Activated CD4-positive, CD25-positive, alpha-beta regulatory T cell treated with anti-CD3 and anti-CD28 coated beads, Interleukin-2, amount 50 U/mL, for 24 hours (primary cell): ENCODE measurements at regions not wholly inside any gene's neighbourhood (a gene's known extent, or its start where the extent isn't known, plus 50 kb on each side); places are given as distances from the start of the nearest gene placed in this dataset.
"Not testable (repeated sequence)": the region's sequence is repeated elsewhere in the genome, so short reads cannot be mapped to it uniquely, and the experiment has no call there.

Experiments
- ATAC-seq, 2 donors: fragments of 150-1000 bp; cut with Tn5 transposase; one replicate each; pipeline ENCODE4 v1.10.0; 2021; ENCODE audit warnings: mild to moderate bottlenecking in 1 of 2, moderate library complexity in 1 of 2

DNA sequence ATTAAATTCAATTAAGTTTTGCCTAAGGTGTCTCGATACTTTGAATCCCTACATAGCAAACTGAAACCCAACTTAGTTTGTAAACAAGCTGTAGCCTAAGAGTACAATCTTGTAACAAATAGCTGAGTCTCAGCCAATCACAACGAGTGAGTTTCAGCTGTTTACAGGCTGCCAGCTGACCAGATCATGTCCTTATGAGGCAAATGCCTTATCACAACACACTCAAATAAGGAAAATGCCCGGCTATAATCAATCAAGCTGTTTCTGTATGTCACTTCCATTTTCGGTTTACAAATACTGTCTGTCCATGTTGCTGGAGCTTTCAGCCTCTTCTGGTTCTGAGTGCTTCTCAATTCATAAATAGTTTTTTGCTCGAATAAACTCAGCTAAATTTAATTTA, 943.8 kb downstream of the SLC16A7 start:
- ATAC-seq: no peak

DNA sequence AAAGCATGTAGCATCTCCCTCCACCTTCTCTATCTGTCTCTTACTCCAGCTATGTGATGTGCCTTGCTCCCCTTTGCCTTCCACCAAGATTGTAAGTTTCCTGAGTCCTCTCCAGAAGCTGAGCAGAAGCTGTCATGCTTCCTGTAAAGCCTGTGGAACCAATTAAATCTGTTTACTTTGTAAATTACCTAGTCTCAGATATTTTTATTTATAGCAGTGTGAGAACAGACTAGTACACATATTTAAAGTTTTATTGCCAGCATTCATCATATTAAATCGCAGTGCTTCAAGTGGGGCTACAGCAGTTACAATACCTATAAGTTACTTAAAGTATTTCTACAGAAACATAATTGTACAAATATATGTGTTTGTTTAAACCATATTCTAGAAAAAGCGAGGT, 973.1 kb downstream of the SLC16A7 start:
- no peak for ATAC-seq

- ATAC-seq: no peak
These were observed 981.8 kb downstream of the SLC16A7 start for GRCh38 chr12:60577607-60578006.

DNA sequence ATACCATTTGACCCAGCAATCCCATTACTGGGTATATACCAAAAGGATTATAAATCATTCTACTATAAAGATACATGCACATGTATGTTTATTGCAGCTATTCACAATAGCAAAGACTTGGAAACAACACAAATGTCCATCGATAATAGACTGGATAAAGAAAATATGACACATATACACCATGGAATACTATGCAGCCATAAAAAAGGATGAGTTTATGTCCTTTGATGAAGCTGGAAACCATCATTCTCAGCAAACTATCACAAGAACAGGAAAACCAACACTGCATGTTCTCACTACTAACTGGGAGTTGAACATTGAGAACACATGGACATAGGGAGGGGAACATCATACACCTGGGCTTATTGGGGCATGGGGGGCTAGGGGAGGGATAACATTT, 991.8 kb downstream of the SLC16A7 start:
- not testable (repeated sequence) for ATAC-seq

- no peak for ATAC-seq
These were observed 998.3 kb downstream of the SLC16A7 start for GRCh38 chr12:60594035-60594711.

DNA sequence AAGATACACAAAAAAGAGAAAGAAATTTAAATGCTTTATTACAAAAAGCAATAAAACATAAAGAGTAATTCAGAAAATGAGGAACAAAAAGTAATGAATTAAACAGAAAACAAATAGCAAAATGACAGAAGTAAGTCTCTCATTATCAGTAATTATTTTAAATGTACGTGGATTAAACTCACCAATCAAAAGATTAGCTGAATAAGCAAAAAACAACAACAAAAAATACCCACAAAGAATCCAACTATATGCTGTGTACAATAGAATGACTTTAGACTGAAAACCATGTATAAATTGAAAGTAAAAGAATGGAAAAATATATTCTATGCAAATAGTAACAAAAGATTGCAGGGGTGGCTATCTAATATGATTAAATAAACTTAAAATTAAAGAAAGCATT, 1006.8 kb downstream of the SLC16A7 start:
- ATAC-seq: no peak

DNA sequence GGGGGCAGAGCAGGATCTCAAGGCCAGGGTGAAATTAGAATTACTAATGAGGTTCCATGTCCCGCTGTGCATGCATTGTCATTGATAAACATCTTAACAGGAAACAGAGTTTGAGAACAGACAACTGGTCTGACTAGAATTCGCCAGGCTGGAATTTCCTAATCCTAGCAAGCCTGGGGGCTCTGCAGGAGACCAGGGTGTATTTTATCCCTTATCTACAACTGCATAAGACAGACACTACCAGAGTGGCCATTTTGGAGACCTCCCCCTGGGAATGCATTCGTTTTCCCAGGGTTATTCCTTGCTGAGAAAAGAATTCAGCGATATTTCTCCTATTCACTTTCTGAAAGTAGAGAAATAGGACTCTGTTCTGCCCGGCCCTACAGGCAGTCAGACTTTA, 1007.6 kb downstream of the SLC16A7 start:
- not testable (repeated sequence) for ATAC-seq

DNA sequence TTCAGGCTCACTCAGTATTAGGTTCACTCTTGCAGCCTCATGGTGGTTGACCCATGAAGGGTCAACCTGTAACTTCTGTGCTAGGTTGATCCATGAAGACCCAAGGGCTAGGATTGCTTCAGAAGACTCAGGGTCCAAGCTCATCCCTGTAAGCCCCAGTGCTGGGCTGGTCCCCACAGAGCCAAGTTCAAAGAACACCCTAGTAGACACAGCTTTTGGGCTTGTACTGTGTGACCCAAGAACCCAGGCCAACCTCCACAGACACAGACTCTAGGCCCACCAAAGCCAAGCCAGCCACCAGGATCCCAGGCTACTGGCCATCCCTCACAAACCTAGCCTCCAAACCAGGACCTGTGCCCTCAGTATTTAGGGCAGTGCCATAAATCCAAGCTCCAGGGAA, 1020.6 kb downstream of the SLC16A7 start:
- ATAC-seq: no peak

GRCh38 chr12:60630796-60631195, 1035.0 kb downstream of the SLC16A7 start:
- no peak for ATAC-seq

- ATAC-seq: no peak
These were observed 1048.2 kb downstream of the SLC16A7 start for GRCh38 chr12:60644076-60644475.

DNA sequence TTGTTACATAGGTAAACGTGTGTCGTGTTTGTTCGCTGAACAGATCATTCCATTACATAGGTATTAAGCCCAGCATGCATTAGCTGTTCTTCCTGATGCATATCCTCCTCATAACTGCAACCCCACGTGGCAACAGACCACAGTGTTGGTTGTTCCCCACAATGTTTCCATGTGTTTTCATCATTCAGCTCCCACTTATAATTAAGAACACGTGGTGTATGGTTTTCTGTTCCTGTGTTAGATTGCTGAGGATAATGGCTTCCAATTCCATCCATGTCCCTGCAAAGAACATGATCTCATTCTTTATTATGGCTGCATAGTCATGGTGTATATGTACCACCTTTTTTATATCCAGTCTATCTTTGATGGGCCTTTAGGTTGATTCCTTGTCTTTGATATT, 1071.1 kb downstream of the SLC16A7 start:
- no peak for ATAC-seq

- no peak for ATAC-seq
These were observed 1077.1 kb downstream of the SLC16A7 start for GRCh38 chr12:60672949-60673348.

DNA sequence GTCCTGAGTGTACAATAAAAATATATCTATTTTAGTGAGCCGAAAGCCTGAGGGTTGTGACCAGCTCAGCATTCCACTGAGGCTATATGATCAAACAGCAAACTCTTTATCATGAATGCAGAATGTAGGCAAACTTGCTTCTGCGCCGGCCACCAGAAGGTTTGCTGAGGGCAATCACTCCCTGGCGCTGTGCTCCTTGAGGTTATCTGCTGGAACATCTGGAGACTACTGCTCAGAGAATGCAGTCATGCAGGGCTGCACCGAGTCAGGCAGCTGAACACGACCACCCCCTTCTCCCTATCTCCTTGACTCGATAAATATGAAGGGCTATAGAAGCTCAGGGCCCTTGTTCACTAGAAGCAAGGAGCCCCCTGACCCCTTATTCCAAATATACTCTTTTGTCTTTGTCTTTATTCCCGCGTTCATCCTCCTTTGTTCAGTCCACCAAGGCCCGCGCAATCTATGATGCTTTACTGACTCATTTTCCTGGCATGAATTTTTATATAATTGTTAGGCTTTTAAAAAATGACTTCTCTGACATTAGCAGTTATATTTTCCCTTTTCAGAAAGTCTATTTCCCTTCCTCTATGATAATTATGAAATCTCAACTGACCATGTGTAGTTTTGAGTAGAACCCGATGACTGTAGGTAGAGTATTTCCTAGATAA, 1089.3 kb downstream of the SLC16A7 start:
- ATAC-seq: no peak

GRCh38 chr12:60689137-60689536, 1093.3 kb downstream of the SLC16A7 start:
- ATAC-seq: no peak

DNA sequence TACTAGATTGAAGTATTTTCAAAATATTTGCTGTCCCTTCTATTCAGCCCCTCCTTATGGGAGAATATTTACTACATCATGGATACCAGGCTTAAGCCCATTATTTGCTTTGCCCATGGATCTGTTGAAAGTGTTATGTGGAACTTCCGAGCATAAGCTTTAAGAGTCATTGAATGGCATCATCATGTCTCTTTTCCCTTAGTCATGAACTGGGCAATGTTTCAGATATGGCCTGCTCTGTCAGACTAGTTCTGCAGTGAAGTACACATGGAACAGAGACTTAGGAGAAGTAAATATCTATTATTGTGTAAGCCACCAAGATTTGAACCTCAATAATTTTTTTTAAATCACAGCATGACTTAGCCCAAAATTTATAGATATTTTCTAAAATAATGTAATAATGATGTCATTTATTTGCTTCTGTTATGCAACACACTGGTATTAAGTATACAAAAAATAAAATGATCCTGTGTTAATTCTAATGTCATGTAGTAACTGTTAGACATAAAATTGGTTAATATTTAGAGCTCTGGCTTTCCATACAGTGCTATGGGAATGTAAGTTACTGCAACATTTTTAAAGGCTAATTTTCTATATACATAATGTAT, 1097.3 kb downstream of the SLC16A7 start:
- ATAC-seq: no peak

DNA sequence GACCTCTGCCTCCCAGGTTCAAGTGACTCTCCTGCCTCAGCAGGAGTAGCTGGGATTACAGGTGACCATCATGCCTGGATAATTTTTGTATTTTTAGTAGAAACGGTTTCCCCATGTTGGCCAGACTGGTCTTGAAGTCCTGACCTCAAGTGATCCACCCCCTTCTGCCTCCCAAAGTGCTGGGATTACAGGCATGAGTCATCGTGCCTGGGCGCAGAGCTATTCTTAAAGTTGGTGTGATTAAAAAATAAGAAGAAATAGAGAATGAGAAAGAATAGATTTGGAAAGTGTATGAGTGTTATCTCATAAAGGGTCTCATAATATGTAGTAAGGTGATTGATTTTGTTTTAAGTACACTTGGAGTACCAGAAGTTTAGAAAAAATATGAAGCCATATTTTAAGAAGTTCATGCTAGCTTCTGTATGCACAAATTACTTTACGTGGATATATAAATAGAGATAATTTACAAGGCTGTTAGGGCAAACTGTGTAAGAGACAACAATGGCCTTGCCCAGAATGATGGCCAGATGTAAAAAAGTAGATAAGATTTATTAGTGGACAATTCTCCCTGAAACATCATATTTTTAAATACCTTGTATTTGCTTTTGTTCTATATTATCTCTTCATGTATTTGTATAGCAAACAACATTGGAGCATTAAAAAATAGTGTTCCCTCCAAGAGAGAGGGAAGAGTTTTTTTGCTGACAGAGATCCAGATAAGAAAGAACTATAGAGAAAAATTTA, 1108.5 kb downstream of the SLC16A7 start:
- ATAC-seq: no peak

GRCh38 chr12:60710246-60710645, 1114.4 kb downstream of the SLC16A7 start:
- ATAC-seq: no peak

- no peak for ATAC-seq
These were observed 1118.5 kb downstream of the SLC16A7 start for GRCh38 chr12:60714141-60714900.

DNA sequence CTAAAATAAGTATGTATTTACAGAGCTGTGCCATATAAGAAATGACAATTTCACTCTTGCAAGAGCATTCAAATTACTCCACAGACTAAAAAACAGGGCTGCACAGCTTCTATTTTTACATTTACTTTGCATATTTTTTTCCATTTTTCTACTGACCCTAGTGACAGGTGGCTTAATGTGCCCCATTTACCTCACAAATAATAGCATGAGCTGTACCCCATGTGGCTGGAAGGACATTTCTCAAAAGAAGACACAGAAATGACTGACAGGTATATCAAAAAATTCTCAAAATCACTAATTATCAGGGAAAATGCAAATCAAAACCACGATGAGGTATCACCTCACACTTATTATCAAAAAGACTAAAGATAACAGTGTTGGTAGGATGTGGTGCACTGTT, 1128.6 kb downstream of the SLC16A7 start:
- ATAC-seq: no peak

GRCh38 chr12:60724984-60725383, 1129.2 kb downstream of the SLC16A7 start:
- no peak for ATAC-seq

DNA sequence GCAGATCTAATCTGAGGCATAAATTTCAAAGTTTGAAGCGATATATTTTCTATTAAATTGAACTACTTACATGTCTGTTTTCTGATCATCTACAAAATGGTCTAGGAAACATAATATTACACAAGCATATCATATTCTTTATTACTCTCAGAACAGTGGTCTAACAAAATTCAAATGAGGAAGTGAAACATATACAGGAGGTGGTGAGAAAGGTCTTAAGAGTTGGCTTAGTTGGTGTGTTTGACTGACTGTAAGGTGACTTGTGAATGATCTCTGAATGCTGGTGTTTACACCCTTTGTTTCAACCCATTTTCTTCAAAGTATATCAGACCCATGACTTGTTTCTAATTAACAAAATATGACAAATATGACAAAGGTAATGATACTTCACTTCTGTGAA, 1156.8 kb downstream of the SLC16A7 start:
- ATAC-seq: no peak

- no peak for ATAC-seq
These were observed 1162.4 kb downstream of the SLC16A7 start for GRCh38 chr12:60758224-60758623.

- ATAC-seq: no peak
These were observed 1165.1 kb downstream of the SLC16A7 start for GRCh38 chr12:60760965-60761364.
